GM18868 (cell line): ENCODE measurements at regions not wholly inside any gene's neighbourhood (a gene's known extent, or its start where the extent isn't known, plus 50 kb on each side); places are given as distances from the start of the nearest gene placed in this dataset.

Experiments used
- ATAC-seq: cut with Tn5 transposase; IDR thresholded peaks from one replicate; pipeline ENCODE4 v1.9.1; 2021; ENCODE audit warnings: mild to moderate bottlenecking, moderate library complexity; ENCODE audit not compliant: unreplicated experiment

GRCh38 chr4:119933606-119934005 is 133.0 kb downstream of the MAD2L1 start:
- ATAC-seq, result no peak

DNA sequence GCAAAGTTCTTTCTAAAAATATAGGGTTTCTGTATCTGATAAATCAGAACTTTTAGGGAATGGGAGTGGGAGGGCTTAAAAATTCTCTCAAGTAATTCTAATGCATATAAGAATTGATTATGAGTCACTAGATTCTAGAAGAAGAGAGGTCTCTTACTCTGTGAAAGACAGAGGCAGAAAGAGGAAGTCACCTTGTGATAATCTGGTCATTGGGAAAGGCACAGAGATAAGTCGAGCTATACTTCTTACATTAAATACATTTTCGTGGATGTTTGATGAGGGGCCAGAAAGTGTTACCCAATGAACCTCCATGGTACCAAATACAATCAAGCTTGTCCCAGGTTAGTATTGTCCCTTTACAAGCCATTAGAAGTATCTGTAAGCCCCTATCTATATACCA is 134.4 kb downstream of the MAD2L1 start:
- no peak for ATAC-seq

GRCh38 chr4:119930546-119930945 is 136.1 kb downstream of the MAD2L1 start:
- no peak for ATAC-seq

- ATAC-seq, result no peak
Measured at GRCh38 chr4:119921830-119922229, 144.8 kb downstream of the MAD2L1 start.

GRCh38 chr4:119906277-119906676 is 160.4 kb downstream of the MAD2L1 start:
- ATAC-seq, result no peak

- ATAC-seq, result no peak
Measured at GRCh38 chr4:119898211-119898610, 168.4 kb downstream of the MAD2L1 start.

GRCh38 chr4:119897260-119897659 is 169.4 kb downstream of the MAD2L1 start:
- ATAC-seq, result no peak

DNA sequence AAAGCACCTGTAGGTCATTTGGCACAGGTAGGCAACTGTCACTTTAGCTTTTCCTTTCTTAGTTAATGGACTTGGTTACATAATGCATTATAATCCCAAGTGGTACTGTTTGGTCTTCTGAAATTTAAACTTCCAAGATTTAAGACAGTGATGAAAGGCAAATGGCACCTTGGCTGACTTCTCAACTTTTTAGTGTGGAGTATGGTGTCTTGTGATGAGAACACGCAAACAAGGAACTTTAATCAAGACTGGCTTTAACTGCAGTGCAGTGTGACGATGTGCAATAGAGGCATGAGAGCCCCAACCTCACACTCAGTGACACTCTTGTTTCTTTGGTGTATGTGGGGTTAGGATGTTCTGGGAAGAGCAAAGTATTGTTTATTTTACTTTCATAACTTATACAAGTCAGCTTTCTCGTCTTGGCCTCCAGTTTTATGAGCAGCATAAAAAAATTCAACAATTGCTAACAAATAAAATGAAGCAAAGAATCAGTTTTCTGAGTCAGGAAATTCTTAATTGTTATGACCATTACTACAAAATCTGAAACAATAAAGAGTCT is 171.9 kb downstream of the MAD2L1 start:
- ATAC-seq, result no peak

- ATAC-seq, result no peak
Measured at GRCh38 chr4:119873794-119874325, 192.8 kb downstream of the MAD2L1 start.

DNA sequence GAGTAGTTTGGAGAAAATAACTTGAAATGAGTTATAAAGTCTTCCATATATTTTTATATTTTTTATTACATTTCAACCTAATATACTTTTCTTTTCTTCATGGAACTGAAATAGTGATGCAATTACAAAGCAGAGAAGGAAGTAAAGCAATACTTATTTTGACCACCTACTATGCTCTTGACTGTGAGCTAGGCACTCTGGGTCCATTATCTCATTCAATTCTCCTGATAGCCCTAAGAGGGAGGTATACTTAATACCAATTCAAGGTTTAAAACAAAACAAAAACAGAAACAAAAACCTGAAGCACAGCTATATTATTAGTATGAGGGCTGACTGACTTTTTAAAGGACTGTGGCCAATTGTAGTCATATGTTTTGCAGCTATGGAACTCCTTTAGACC is 193.5 kb downstream of the MAD2L1 start:
- ATAC-seq, result no peak

GRCh38 chr4:119872371-119873016 is 194.2 kb downstream of the MAD2L1 start:
- no peak for ATAC-seq

DNA sequence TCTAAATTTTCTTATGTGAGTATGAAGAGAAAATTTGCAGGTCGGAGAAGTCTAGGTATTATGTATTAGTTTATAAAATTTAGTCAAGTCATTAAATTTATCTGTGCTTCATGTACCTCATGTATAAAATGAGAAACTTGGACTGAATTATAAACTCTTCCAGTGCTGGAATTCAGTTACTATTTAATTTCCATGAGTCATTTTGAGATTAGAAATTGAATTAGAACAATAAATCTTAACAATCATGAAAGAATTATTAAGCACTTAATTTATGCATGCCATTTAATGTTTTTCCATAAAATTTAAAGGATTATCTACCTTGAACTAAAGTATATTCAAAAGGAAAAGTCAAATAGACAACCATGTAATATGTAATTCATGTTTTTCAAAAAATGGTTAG is 195.8 kb downstream of the MAD2L1 start:
- no peak for ATAC-seq

- no peak for ATAC-seq
Measured at GRCh38 chr4:119865789-119866188, 200.9 kb downstream of the MAD2L1 start.

- no peak for ATAC-seq
Measured at GRCh38 chr4:119865389-119865788, 201.3 kb downstream of the MAD2L1 start.

DNA sequence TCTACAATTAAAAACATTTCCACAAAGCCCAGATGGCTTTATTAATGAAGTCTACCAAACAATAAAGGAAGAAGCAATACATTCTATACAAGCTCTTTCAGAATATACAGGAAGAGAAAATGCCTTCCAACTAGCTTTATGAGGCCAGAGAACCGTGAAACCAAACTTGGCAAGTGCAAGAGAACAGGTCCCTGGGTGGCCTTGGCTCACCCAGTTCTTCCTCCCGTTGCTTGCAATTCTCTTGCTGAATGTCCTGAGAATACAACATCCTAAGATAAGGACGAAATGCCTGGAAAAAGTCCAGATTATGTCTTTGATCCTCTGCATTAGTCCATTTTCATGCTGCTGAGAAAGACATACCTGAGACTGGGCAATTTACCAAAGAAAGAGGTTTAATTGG is 204.9 kb downstream of the MAD2L1 start:
- ATAC-seq, result no peak

GRCh38 chr4:119858176-119858575 is 208.5 kb downstream of the MAD2L1 start:
- ATAC-seq, result no peak

- no peak for ATAC-seq
Measured at GRCh38 chr4:119854364-119854763, 212.3 kb downstream of the MAD2L1 start.

GRCh38 chr4:119851649-119852048 is 215.0 kb downstream of the MAD2L1 start:
- no peak for ATAC-seq

GRCh38 chr4:119841361-119841760 is 212.8 kb upstream of the PDE5A start:
- no peak for ATAC-seq

DNA sequence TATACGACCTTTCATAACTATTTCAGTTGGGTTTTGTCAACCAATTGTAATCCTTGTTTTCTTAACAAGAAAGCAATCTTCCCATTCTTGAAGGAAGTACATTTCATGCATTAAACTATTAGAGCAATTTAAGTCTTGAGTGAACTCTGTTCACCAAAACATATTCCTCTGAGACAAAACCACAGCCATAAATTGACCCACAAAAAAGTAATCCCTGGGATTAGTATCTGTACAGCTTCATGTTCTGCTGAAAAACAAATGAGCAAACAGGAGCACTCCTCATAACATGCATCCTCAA is 207.0 kb upstream of the PDE5A start:
- ATAC-seq, result no peak

GRCh38 chr4:119834906-119835612 is 206.5 kb upstream of the PDE5A start:
- no peak for ATAC-seq

DNA sequence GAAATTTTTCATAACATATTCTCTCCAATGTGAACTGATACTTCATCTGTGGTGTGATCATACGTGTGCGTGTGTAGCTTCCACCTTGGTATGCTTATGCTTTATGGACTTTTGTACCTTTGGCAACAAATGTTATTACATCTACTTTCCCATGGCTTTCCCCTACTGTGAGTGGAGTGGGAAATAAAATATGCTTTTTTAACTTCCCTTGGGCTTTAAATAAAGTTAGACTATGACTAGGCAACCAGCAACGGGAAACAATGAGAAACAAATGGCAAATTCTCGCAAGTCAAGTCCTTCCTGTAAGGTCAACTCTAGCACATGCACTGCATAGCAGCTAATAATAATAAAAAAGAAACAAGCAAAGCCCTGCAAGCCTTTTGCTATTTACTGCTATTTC is 205.0 kb upstream of the PDE5A start:
- ATAC-seq, result no peak
